Sigmoid colon (tissue), 6 donors: ENCODE measurements at regions not wholly inside any gene's neighbourhood (a gene's known extent, or its start where the extent isn't known, plus 50 kb on each side); places are given as distances from the start of the nearest gene placed in this dataset.

Experiments
- DNase-seq: peaks from one replicate; pipeline ENCODE4 v3.0.0-alpha.2; 2019
- H3K27ac ChIP-seq, 4 donors: fragments of 200-600 bp; sonication (generic); one replicate each; pipeline ENCODE4 v1.5.1; 2016 to 2019; ENCODE audit warnings: mild to moderate bottlenecking in 1 of 4
- H3K27me3 ChIP-seq, 3 donors: fragments of 200-600 bp; sonication (generic); one replicate each; pipeline ENCODE4 v1.5.1; 2019; ENCODE audit warnings: mild to moderate bottlenecking in 1 of 3
- H3K36me3 ChIP-seq, 4 donors: fragments of 200-600 bp; sonication (generic); one replicate each; pipeline ENCODE4 v1.5.1; 2016 to 2019
- H3K4me1 ChIP-seq, 4 donors: fragments of 200-600 bp; sonication (generic); one replicate each; pipeline ENCODE4 v1.5.1; 2017 to 2019
- H3K4me3 ChIP-seq, 4 donors: fragments of 200-600 bp; sonication (generic); one replicate each; pipeline ENCODE4 v1.5.1; 2017 to 2019; ENCODE audit warnings: mild to moderate bottlenecking in 2 of 4, moderate library complexity in 1 of 4
- H3K9me3 ChIP-seq, 4 donors: fragments of 200-600 bp in 3 of 4; sonication (generic) in 3 of 4; one replicate each; pipeline versions ENCODE4 v1.5.1 to v1.6.1; 2013 to 2019
- EP300 ChIP-seq, 4 donors: sonication (generic); formaldehyde crosslinking; IDR thresholded peaks; one replicate each; pipeline ENCODE4 v1.6.1; 2017; ENCODE audit warnings: antibody characterized with exemption in 4 of 4
- POLR2A ChIP-seq, 2 donors: fragments of 450-650 bp; IDR thresholded peaks; one replicate each; pipeline ENCODE4 v1.6.1; 2016; ENCODE audit warnings: antibody characterized with exemption in 2 of 2, mild to moderate bottlenecking in 2 of 2, moderate library complexity in 2 of 2
- POLR2AphosphoS5 ChIP-seq, 4 donors: sonication (generic); formaldehyde crosslinking; IDR thresholded peaks; one replicate each; pipeline ENCODE4 v1.6.1; 2017; ENCODE audit warnings: antibody characterized with exemption in 4 of 4
- WGBS, 2 donors: extraction: QIAGEN DNeasy Blood & Tissue Kit; methylation state at CpG; one replicate each; pipeline ENCODE4 v1.1.7; 2013; 5-methylcytosine and 5-hydroxymethylcytosine counted together
- intact Hi-C: fragments of 100-400 bp; cut with DNase I; formaldehyde crosslinking; loops from one replicate; pipeline ENCODE4 v1.15.1; 2023
- TF ChIP-seq, protein P1 (sequence below), 4 experiments: fragments of 450-650 bp in 3 of 4; fragments of 200-600 bp in 1 of 4; IDR thresholded peaks; one replicate each; pipeline ENCODE4 v1.5.1; 2016 to 2019; ENCODE audit warnings: antibody characterized with exemption in 4 of 4, mild to moderate bottlenecking in 3 of 4, moderate library complexity in 2 of 4
- donor health status: healthy with polysubstance abuse.
- donor health status: healthy.

DNA sequence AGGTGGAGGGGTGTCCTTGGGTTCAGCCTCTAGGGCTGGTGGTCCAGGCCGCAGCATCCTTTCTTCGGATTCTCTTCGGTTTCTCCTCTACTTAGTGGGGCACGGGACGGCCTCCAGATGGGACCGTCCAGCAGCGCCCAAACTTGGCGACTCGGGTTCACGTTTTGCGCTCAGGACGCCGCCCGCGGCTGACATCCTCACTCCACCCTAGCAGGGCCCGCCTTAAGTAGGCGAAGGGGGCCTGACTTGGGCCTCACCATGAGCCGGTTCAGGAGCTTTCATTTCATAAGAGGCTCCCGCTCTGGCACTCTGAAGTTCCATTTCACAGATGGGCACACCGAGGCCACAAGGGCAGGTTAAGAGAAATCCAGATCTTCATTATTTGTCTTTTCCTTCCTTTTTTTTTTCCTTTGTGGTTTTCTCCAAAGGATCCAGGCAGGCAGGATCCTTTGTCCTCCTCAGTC lies 141.2 kb downstream of the SEC14L1 start:
- Histone ChIP-seq H3K4me3 (peak overlapping the region in 3 of 4 donors; percentile 46 to 58 (median 58)), H3K27me3 (no peaks in the 10 kb centered on the region), H3K4me1 (peaks cover 0 to 47% (median 32%) of the 10 kb centered on the region in 4 donors), H3K36me3 (no peaks in the 10 kb centered on the region), H3K27ac (peak overlapping the region in 2 of 4 donors; percentile 12 to 87), H3K9me3 (no peaks in the 10 kb centered on the region)
- TF ChIP-seq EP300 (IDR thresholded peaks at IDR 0.05) (no peak), POLR2A (IDR thresholded peaks at IDR 0.05) (no peak), POLR2AphosphoS5 (IDR thresholded peaks at IDR 0.05) (no peak)
- TF ChIP-seq, protein P1, sequence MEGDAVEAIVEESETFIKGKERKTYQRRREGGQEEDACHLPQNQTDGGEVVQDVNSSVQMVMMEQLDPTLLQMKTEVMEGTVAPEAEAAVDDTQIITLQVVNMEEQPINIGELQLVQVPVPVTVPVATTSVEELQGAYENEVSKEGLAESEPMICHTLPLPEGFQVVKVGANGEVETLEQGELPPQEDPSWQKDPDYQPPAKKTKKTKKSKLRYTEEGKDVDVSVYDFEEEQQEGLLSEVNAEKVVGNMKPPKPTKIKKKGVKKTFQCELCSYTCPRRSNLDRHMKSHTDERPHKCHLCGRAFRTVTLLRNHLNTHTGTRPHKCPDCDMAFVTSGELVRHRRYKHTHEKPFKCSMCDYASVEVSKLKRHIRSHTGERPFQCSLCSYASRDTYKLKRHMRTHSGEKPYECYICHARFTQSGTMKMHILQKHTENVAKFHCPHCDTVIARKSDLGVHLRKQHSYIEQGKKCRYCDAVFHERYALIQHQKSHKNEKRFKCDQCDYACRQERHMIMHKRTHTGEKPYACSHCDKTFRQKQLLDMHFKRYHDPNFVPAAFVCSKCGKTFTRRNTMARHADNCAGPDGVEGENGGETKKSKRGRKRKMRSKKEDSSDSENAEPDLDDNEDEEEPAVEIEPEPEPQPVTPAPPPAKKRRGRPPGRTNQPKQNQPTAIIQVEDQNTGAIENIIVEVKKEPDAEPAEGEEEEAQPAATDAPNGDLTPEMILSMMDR (IDR thresholded peaks at IDR 0.05), result no peak
- intact Hi-C loops, result loop anchor here (5.0 kb wide), 1 partner anchor 40 kb away; no protein-coding TSS in a partner anchor
- WGBS, 2 donors, result 9 to 37% methylated on average over 20 of the region's 20 CpGs
- no peak for DNase-seq

DNA sequence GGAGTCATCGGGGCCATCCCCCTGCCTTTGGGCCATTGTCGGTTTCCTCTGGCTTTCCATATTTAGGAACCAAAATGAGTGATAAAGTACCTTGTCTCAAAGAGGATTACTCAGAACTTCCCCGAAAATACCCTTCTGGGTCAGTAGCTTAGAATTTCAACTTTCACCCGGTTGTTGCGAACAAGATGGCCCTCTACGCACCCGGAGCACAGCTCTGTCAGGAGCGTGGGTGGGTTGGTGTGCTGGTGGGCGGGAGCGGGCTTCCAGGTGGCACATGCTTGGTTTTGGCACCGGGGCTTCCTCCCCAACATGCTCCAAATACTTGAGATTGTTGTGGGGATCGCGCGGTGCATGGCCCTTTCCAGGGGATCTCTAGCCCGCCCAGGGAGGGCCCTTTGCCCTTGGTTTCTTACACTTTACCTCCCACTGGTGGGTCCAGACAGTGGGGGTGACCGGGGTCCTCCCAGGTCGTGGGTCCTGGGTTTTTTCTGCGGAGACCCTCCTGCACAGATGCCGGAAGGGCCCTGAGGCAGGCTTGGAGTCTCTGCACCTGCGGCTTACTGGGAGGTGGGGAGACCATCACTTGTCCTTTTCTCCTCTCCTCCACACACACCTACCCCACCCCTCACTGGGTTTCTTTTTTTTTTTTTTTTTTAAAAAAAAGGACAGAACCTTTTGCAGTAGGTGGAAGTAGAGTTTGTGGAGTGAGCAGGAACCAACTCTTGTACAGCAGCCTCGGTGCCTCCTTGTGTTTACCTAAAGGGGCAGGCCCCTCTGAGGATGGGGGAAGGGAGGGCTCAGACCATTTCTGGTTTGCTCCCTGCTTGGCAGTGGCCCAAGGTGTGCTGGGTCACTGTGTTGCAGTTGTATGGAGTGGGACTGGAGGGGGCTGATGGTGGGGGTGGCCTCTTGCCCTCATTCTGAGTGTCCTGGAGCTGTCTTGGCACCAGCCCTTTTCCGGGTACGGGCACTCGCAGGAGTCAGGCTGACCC lies 142.1 kb downstream of the SEC14L1 start:
- peak overlapping the region in 2 of 4 donors; percentile 18 to 87 for H3K27ac ChIP-seq
- H3K4me3 ChIP-seq, result no peak overlapping the region
- intact Hi-C loops, result loop anchor here (5.0 kb wide), 1 partner anchor 39 kb away; no protein-coding TSS in a partner anchor
- TF ChIP-seq EP300 (IDR thresholded peaks at IDR 0.05), result no peak
- TF ChIP-seq POLR2AphosphoS5 (IDR thresholded peaks at IDR 0.05), result no peak
- TF ChIP-seq, protein P1 (IDR thresholded peaks at IDR 0.05), result no peak
- TF ChIP-seq POLR2A (IDR thresholded peaks at IDR 0.05), result no peak
- DNase-seq, result peak; percentile 63
- H3K36me3 ChIP-seq, result no peaks in the 10 kb centered on the region
- peaks cover 0 to 56% (median 41%) of the 10 kb centered on the region in 4 donors for H3K4me1 ChIP-seq
- H3K27me3 ChIP-seq, result no peaks in the 10 kb centered on the region
- no peaks in the 10 kb centered on the region for H3K9me3 ChIP-seq
- WGBS, 2 donors, result 28 to 61% methylated on average over 24 of the region's 24 CpGs

DNA sequence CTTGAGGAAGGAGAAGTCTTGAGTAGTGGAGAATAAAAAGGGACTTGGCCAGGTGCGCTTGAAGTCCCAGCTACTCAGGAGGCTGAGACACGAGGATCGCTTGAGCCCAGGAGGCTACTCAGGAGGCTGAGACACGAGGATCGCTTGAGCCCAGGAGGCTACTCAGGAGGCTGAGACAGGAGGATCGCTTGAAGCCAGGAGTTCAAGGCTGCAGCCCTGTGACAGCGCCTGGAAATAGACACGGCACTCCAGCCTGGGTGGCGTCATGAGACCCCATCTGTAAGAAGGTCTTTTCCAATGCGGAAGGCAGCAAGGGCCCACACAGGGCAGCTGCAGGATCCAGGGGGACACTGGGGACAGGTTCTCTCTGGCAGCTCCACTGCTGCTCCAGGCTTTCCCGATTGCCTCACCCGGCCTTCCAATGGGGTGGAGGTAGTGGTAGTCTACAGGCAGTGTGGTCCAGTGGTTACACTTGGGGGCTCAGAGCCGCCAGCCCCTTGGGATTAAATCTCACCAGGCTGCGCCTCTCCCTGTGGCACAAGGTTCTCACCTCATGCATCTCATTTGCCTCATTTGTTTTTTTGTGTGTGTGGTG lies 143.4 kb downstream of the SEC14L1 start:
- H3K4me3 ChIP-seq, result no peak overlapping the region
- H3K27ac ChIP-seq, result peak overlapping the region in 1 of 4 donors; percentile 87
- WGBS, 2 donors, result 87 to 93% methylated on average over 14 of the region's 14 CpGs
- intact Hi-C loops, result loop anchor here (5.0 kb wide), 1 partner anchor 38 kb away; no protein-coding TSS in a partner anchor
- H3K4me1 ChIP-seq, result peaks cover 0 to 62% (median 48%) of the 10 kb centered on the region in 4 donors
- no peaks in the 10 kb centered on the region for H3K9me3 ChIP-seq
- DNase-seq, result no peak
- TF ChIP-seq POLR2A (IDR thresholded peaks at IDR 0.05), result no peak
- TF ChIP-seq, protein P1 (IDR thresholded peaks at IDR 0.05), result no peak
- TF ChIP-seq EP300 (IDR thresholded peaks at IDR 0.05), result no peak
- TF ChIP-seq POLR2AphosphoS5 (IDR thresholded peaks at IDR 0.05), result no peak
- H3K27me3 ChIP-seq, result no peaks in the 10 kb centered on the region
- no peaks in the 10 kb centered on the region for H3K36me3 ChIP-seq

DNA sequence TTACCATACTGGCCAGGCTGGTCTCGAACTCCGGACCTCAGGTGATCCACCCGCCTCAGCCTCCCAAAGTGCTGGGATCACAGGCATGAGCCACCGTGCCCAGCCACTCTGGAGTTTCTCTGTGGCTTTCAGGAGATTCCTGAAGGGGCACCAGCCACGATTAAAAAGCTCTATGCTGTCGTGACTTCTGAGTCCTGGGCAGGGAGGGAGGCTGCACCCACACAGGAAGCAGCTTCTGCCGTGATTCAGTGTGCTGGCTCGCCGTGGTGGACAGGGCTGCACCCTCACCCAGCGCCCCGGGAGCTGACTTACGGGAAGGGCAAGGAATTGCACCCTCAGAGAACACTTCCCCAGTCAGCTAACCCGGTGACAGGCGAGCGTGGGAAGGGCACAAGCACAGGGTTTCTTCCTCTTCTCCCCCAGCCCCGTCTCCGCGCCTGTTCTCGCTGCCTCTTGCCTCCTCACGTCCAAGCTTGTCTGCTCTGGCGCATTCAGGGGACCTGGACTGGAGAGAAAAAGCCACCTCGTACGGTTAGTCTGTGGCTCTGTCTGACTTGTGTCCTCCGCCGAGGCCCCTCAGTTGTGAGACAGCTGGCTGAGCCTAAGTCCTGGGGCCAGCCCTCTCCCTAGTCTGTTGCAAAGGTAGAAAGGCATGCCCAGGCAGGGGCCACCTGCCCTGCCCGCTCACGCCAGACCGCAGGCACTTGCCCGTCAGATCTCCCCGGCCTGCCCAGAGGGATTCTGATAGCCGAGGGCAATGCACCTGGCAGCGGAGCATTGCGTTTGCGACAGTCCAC lies 145.0 kb downstream of the SEC14L1 start:
- no peaks in the 10 kb centered on the region for H3K9me3 ChIP-seq
- no peak for TF ChIP-seq EP300 (IDR thresholded peaks at IDR 0.05)
- no peak for TF ChIP-seq POLR2A (IDR thresholded peaks at IDR 0.05)
- TF ChIP-seq, protein P1 (IDR thresholded peaks at IDR 0.05), result no peak
- TF ChIP-seq POLR2AphosphoS5 (IDR thresholded peaks at IDR 0.05), result peak in 1 of 4 donors; percentile 29
- H3K27ac ChIP-seq, result peak overlapping the region; percentile 57 to 87 (median 84)
- peaks cover 0 to 55% (median 41%) of the 10 kb centered on the region in 4 donors for H3K4me1 ChIP-seq
- peak; percentile 78 for DNase-seq
- intact Hi-C loops, result no loop called here
- no peaks in the 10 kb centered on the region for H3K36me3 ChIP-seq
- no peaks in the 10 kb centered on the region for H3K27me3 ChIP-seq
- H3K4me3 ChIP-seq, result no peak overlapping the region
- 22 to 47% methylated on average over 34 of the region's 34 CpGs for WGBS, 2 donors
